SK-N-SH (cell line): ENCODE measurements at regions not wholly inside any gene's neighbourhood (a gene's known extent, or its start where the extent isn't known, plus 50 kb on each side); places are given as distances from the start of the nearest gene placed in this dataset.

Source experiments
- EP300 ChIP-seq, 2 experiments: IDR thresholded peaks; 2 replicates each; pipeline versions ENCODE4 v1.4.0 to v1.6.1; 2012; ENCODE audit warnings: borderline replicate concordance in 1 of 2, low read depth in 1 of 2, low read length in 1 of 2
- GATA2 ChIP-seq: sonication (generic); formaldehyde crosslinking; IDR thresholded peaks from 2 replicates; pipeline ENCODE4 v1.5.0; 2020; ENCODE audit warnings: mild to moderate bottlenecking, missing genetic modification reagents
- JUND ChIP-seq: IDR thresholded peaks from 2 replicates; pipeline ENCODE4 v1.4.0; 2012
- MXI1 ChIP-seq: IDR thresholded peaks from 2 replicates; pipeline ENCODE4 v1.6.1; 2012; ENCODE audit warnings: mild to moderate bottlenecking, low read depth, low read length, improper control_type of control experiment
- POLR2AphosphoS5 ChIP-seq: IDR thresholded peaks from 2 replicates; pipeline ENCODE4 v1.6.1; 2012; ENCODE audit warnings: low read depth, low read length
- RFX5 ChIP-seq: IDR thresholded peaks from 2 replicates; pipeline ENCODE4 v1.6.1; 2012; ENCODE audit warnings: mild to moderate bottlenecking, improper control_type of control experiment, low read length
- SMC3 ChIP-seq: IDR thresholded peaks from 2 replicates; pipeline ENCODE4 v1.6.1; 2012; ENCODE audit warnings: low read depth, low read length, improper control_type of control experiment
- TCF12 ChIP-seq: IDR thresholded peaks from 2 replicates; pipeline ENCODE4 v1.4.0; 2012
- USF1 ChIP-seq: IDR thresholded peaks from 2 replicates; pipeline ENCODE4 v1.4.0; 2012; ENCODE audit warnings: low read depth, borderline replicate concordance
- TF ChIP-seq, protein P1 (sequence below): fragments of 200-600 bp; sonication (generic); IDR thresholded peaks from 2 replicates; pipeline ENCODE4 v1.6.1; 2017; ENCODE audit warnings: antibody characterized with exemption, mild to moderate bottlenecking, moderate library complexity

DNA sequence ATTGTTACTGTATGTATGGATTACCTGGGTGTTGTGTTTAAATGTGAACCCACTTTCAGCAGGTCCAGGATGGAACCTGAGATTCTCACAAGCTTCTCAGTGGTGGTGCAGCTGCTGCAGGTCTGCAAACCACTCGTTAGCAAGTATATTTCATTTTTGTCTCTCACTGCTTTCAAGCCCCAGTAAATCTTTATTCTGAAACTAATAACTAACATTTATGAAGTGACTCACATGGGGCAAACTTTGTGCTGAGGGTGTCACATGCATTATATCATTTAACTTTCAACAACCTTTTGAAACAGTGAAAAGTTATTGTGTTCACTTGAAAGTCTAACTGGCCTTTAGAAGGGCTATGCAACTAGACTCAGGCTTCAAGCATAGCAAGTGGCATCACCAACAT lies 98.9 kb upstream of the DYNLRB2 start:
- TF ChIP-seq TCF12 = no peak
- TF ChIP-seq MXI1 = no peak
- TF ChIP-seq GATA2 (CRISPR knock-in tag) = no peak
- no peak for TF ChIP-seq USF1
- TF ChIP-seq JUND = no peak
- TF ChIP-seq POLR2AphosphoS5 = no peak
- no peak for TF ChIP-seq RFX5
- no peak for TF ChIP-seq EP300 (IDR thresholded peaks at IDR 0.05; ENCODE audit: borderline replicate concordance in 1 of 2, low read depth in 1 of 2, low read length in 1 of 2)
- TF ChIP-seq, protein P1, sequence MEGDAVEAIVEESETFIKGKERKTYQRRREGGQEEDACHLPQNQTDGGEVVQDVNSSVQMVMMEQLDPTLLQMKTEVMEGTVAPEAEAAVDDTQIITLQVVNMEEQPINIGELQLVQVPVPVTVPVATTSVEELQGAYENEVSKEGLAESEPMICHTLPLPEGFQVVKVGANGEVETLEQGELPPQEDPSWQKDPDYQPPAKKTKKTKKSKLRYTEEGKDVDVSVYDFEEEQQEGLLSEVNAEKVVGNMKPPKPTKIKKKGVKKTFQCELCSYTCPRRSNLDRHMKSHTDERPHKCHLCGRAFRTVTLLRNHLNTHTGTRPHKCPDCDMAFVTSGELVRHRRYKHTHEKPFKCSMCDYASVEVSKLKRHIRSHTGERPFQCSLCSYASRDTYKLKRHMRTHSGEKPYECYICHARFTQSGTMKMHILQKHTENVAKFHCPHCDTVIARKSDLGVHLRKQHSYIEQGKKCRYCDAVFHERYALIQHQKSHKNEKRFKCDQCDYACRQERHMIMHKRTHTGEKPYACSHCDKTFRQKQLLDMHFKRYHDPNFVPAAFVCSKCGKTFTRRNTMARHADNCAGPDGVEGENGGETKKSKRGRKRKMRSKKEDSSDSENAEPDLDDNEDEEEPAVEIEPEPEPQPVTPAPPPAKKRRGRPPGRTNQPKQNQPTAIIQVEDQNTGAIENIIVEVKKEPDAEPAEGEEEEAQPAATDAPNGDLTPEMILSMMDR = no peak
- TF ChIP-seq SMC3 = no peak
